Retinal pigment epithelial cell (primary cell): ENCODE measurements at regions not wholly inside any gene's neighbourhood (a gene's known extent, or its start where the extent isn't known, plus 50 kb on each side); places are given as distances from the start of the nearest gene placed in this dataset.

Experiments used
- DNase-seq: peaks from one replicate; pipeline ENCODE4 v3.0.0-alpha.2; 2010; ENCODE audit warnings: low read depth
- H3K4me3 ChIP-seq: 2 replicates; pipeline ENCODE4 v1.5.1; 2011; ENCODE audit warnings: mild to moderate bottlenecking, low read length, control low read depth, moderate library complexity
- CTCF ChIP-seq: conservative IDR thresholded peaks from 2 replicates; pipeline ENCODE4 v1.5.1; 2011; ENCODE audit warnings: low read depth, low read length, control low read depth, inconsistent platforms

DNA sequence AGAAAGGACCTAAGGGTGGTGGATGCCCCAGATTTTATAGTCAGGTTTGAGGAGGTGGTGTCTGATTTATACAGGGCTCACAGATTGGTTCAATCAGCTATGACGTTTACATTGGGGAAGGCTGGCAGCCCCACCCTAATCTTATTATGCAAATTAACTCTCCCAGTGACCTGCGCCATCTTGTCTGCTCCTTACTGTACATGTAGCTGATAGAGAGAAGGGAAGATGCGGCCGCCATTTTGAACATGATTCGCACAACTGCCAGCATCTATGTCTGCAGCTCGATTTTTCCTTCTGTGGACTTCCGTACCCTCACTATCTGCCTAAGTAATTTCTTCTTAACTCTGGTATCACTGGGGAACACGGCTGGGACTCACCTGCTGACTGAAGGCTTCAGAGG lies 619.0 kb upstream of the DPP6 start:
- no peak for DNase-seq
- no peak for TF ChIP-seq CTCF
- no peak overlapping the region for H3K4me3 ChIP-seq

GRCh38 chr7:153440715-153441114 lies 611.5 kb upstream of the DPP6 start:
- TF ChIP-seq CTCF = no peak
- no peak overlapping the region for H3K4me3 ChIP-seq
- DNase-seq = no peak

DNA sequence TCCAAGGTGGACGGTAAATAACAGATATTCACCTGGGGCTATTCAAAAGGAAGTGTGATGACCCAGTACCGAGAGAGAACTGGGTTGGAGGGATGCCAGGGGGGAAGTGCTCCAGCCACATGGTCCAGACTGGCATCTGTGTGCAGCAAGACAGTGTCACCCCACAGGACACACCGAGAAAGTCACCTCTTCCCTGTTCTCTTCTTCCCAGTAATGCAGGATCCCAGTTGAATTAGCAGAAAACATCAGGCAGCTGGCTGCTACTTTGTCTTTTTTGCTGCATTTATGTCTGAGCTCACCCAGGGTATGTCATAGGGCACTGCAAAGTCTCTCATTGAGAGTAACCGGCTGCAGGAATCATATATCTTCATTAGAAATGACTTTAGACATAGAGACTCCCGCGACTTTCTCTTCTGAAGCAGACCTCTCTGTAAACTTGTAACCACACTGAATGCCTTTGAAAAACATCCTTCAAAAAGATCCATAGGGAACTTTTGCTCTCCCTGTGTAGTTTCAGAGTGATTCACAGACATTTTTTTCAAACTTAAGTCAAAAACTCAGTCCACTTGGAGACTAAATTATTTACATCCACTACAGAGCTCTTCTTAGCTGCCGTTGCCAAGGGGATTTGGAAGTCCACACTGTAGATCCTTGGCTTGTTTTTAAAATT lies 609.0 kb upstream of the DPP6 start:
- no peak overlapping the region for H3K4me3 ChIP-seq
- no peak for DNase-seq
- TF ChIP-seq CTCF = no peak

GRCh38 chr7:153444641-153445040 lies 607.6 kb upstream of the DPP6 start:
- no peak overlapping the region for H3K4me3 ChIP-seq
- no peak for DNase-seq
- TF ChIP-seq CTCF = no peak

DNA sequence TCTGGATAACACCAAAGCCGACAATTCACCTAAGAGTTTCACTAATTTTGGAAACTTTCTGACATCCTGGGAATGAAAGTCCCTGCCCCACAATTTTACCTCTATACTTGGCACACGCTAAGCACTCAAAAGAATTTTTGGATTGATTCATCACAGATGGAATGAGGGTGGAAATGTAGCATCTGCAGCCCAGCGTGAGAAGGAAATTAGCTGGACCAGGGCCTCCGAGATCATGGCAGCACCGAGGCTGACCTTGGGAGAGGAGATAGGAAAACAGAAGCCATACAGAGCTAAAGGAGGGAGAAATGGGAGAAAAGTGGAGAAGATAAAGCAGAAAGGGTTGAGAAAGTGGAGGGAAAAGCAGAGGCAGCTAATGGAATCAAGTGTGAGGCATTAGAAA lies 606.6 kb upstream of the DPP6 start:
- H3K4me3 ChIP-seq = no peak overlapping the region
- no peak for DNase-seq
- no peak for TF ChIP-seq CTCF

DNA sequence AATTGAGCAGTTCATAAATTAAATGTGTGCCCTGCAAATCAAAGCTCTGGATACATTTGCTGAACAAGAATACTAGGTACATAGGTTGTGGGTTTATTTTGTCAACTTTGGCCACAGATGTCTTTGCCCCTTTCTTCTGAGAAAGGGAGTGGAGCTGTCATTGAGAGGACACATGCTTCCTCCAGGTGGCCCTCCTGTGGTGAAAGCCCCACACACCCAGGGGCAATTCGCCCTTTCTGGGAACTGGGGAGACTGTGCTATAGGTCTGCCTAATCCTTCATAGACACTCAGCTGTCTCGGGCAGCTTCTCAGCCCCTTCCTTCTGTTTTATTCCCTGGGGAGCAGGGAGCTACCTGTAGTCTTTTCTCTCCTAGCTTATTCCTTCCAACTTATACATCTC lies 605.7 kb upstream of the DPP6 start:
- no peak overlapping the region for H3K4me3 ChIP-seq
- no peak for DNase-seq
- no peak for TF ChIP-seq CTCF

DNA sequence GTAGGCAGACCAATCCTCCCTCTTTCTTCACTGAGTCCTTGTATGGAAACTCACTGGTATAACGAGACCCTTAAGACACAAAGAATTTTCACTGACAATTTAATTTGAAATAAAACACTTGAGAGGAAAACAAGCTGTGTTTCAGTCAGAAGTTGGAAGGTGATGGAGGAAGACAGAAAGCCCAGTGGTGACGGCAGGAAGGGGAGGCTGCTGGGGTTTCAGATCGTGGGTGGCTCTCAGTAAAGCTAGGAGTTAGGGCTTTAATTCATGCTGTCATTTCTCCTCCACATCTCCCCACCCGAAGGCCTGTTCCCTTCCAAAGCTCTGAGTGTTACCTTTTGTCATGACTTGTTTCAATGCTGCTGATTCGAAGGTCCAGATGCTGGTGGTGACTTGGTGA lies 605.2 kb upstream of the DPP6 start:
- TF ChIP-seq CTCF = no peak
- DNase-seq = no peak
- H3K4me3 ChIP-seq = no peak overlapping the region
